ENCODE measurements at regions not wholly inside any gene's neighbourhood (a gene's known extent, or its start where the extent isn't known, plus 50 kb on each side); places are given as distances from the start of the nearest gene placed in this dataset.

- in situ Hi-C loops (cut with HindIII; ENCODE audit: low sequenced_read_pairs), result no loop called here
These were observed 928.5 kb upstream of the KCND2 start for GRCh38 chr7:119344466-119344865.

DNA sequence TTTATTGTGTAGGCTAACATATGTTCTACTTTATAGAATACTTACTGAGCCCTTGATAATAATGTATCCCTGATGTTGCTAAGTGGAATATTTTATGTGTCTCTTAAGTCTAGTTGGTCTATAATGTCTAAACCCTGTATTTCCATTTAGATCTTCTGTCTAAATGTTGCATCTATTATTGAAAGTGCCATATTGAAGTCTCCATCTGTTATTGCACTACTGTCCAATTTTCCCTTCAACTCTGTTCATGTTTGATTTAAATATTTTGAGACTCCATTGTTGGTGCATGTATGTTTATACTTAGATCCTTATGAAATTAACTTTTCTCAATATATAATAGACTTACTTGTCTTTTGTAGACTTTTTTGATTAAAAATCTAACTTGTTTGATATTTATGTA, 924.5 kb upstream of the KCND2 start:
- in situ Hi-C loops (cut with HindIII; ENCODE audit: low sequenced_read_pairs), result no loop called here

DNA sequence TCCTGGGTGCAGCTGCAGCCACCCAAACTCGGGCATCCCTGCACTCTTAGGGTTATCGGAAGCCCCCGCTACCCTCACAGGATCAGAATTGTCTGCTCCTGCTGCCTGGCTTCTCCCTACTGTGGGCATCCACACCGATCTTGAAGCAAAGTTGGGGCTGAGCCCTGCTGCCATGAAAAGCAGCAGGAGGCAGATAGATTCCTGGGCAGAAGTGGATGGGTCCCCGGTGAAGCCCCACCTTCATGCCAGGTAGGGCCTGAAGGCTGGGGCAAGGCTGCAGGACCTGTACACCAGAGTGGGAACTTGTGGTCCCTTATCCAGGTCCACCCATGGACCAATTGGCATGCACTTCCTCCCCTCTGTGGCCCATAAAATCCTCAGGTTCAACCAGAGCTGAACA, 922.6 kb upstream of the KCND2 start:
- in situ Hi-C loops (cut with HindIII; ENCODE audit: low sequenced_read_pairs), result no loop called here

- in situ Hi-C loops (cut with HindIII; ENCODE audit: low sequenced_read_pairs), result no loop called here
These were observed 921.7 kb upstream of the KCND2 start for GRCh38 chr7:119351320-119351719.

- in situ Hi-C loops (cut with HindIII; ENCODE audit: low sequenced_read_pairs), result no loop called here
These were observed 898.5 kb upstream of the KCND2 start for GRCh38 chr7:119374436-119374835.

DNA sequence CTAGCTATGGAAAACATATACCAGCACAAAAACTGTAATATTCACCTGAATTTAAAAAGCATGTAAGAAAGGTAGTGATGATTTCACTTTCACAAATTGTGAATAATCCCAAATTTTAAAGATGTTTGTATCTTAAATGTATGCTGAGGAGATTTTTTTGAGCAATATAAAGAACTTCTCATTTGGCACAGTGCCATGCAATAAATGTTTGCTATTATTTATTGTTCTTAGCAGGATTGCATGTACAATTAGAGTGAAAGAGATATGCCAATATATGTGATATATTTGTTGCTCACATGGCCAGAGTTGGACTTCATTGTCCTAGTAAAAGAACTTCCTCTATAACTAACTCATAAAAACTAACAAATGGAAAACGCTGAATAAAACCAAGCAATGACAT, 895.1 kb upstream of the KCND2 start:
- in situ Hi-C loops (cut with HindIII; ENCODE audit: low sequenced_read_pairs), result no loop called here

DNA sequence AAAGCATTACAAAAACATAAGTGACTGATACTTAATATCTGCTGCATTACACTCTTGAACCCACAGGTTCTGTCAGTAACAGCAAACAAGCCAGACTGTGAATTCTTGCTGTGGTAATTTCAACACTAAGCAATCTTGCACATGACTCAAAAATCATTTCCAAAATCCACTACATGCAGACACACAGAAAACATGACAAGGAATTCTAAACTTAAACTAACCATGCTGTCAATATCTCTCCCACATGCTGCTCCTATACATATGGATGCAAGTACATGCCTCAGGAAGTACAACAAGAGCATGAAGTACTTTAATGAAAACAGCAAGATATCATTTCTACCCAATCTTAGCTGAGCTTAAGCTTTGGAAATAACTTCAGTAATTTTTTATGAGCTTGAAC, 890.2 kb upstream of the KCND2 start:
- in situ Hi-C loops (cut with HindIII; ENCODE audit: low sequenced_read_pairs), result loop anchor here (5.0 kb wide), 1 partner anchor 40 kb away; no protein-coding TSS in a partner anchor

DNA sequence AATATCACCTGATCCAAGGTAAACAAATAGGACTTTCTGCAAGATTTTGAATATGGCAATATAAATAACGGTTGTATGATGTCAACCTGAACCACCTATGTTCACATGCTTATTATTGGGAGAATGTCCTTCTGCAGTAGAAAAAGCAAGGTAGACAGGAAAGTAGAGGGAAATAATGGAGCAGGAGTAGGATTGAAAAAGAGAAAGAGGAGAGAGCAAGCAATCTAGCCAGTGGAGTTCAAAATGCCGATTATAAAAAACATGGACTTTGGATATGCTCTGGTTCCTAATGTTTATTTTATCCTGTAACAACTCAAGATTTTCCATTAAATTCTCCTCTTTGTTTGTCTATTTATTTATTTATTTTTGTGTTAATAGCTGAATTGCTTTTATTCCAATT, 878.0 kb upstream of the KCND2 start:
- in situ Hi-C loops (cut with HindIII; ENCODE audit: low sequenced_read_pairs), result no loop called here

DNA sequence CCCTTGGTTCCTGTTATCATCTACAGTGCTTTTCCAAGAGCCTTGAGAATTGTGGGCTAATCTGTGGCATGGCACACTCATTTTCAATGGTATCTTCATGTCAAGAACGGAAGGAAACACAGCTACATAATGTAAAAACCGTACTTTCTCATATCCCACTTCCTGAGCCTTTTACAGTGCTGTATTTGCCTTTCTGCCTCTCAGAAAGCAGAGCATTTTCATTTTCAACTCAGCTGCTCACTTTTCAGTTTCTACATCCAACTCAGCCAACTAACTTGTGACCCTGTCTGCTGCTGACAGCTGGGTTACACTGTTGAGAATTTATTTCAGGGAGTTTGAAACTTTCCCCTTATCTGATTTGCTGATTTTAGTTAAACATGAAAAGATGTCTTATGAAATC, 875.8 kb upstream of the KCND2 start:
- in situ Hi-C loops (cut with HindIII; ENCODE audit: low sequenced_read_pairs), result no loop called here

GRCh38 chr7:119408596-119408995, 864.4 kb upstream of the KCND2 start:
- in situ Hi-C loops (cut with HindIII; ENCODE audit: low sequenced_read_pairs), result no loop called here

DNA sequence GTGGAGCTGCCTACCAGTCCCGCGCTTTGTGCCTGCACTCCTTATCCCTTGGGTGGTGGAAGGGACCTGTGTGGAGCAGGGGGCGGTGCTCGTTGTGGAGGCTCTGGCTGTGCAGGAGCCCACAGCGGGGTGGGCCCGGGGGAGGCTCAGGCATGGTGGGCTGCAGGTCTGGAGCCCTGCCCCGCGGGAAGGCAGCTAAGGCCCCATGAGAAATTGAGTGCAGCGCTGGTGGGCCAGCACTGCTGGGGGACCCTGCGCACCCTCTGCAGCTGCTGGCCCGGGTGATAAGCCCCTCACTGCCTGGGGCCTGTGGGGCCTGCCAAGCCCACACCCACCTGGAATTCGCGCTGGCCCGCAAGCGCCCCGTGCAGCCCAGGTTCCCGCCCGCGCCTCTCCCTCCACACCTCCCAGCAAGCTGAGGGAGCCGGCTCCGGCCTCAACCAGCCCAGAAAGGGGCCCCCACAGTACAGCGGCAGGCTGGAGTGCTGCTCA, 859.6 kb upstream of the KCND2 start:
- in situ Hi-C loops (cut with HindIII; ENCODE audit: low sequenced_read_pairs), result no loop called here

GRCh38 chr7:119415682-119416081, 857.3 kb upstream of the KCND2 start:
- in situ Hi-C loops (cut with HindIII; ENCODE audit: low sequenced_read_pairs), result no loop called here

DNA sequence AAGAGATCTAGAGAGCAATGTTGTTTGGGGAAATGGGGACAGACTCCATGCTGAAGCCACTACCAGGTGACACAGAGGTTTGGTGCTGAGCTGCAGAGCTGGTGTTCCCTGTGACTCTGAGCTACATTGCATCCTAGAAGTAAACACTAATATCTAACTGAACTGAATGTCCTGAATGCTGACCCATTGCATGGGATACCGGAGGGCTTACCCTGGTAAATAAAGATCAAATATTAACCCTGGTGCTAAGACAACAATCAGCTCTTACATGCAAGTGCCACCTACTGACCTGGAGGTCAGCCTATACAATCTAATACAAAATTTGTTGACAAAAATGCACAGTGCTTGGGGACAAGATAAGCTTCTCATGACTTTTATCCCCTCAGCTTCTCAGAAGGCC, 851.3 kb upstream of the KCND2 start:
- in situ Hi-C loops (cut with HindIII; ENCODE audit: low sequenced_read_pairs), result loop anchor here (5.0 kb wide), 1 partner anchor 39 kb away; no protein-coding TSS in a partner anchor

DNA sequence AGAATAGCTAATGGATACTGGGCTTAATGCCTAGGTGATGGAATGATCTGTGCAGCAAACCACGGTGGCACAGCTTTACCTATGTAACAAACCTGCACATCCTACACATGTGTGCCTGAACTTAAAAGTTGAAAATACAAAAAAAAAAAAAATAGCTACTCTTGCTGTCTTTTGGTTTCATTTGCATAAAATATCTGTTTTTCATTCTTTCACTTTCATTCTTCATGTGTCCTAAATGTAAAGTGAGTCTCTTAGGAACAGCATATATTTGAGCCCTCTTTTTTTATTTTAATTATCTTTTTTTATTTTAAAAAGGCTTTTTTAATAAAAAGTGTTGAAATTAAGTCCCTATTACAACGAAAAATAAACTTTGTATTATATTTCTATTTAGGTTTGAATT, 836.1 kb upstream of the KCND2 start:
- in situ Hi-C loops (cut with HindIII; ENCODE audit: low sequenced_read_pairs), result no loop called here

GRCh38 chr7:119438315-119438714, 834.7 kb upstream of the KCND2 start:
- in situ Hi-C loops (cut with HindIII; ENCODE audit: low sequenced_read_pairs), result no loop called here

DNA sequence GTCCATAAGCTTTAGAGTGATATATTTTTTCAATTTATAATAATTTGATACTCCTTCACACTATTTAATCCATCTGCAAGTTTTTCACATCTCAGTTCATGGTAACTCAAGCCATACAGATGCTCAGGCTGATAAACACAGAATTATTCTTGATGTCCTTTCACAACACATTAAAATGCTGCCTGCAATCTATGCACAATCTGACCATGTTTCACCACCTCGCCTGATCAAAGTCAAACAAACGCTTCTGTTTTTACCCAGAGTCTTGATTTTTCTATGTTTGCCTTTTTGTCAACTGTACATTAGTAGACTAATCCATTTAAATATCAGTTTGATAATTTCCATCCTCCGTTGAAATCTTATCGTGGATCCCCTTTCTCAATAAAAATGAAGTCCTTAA, 833.8 kb upstream of the KCND2 start:
- in situ Hi-C loops (cut with HindIII; ENCODE audit: low sequenced_read_pairs), result no loop called here

DNA sequence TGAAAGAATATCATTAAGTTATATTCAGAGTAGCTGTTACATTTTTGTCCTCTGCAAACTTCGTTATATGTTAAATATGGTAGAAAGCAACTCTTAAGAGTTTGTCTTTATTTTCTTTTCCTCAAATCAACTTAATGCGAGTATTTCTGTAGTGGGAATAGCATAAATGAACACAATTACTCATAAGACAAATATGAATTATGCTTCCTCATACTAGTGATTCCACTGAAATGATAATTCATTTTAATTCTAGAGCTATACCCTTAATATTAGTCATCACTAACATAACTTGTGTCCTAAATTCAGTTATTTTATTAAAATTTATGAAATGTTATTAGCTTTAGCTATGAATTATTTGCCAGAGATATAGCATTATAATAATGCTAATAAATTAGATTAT, 820.6 kb upstream of the KCND2 start:
- in situ Hi-C loops (cut with HindIII; ENCODE audit: low sequenced_read_pairs), result no loop called here

GRCh38 chr7:119465798-119466305, 807.1 kb upstream of the KCND2 start:
- in situ Hi-C loops (cut with HindIII; ENCODE audit: low sequenced_read_pairs), result no loop called here

GRCh38 chr7:119472408-119473038, 800.5 kb upstream of the KCND2 start:
- in situ Hi-C loops (cut with HindIII; ENCODE audit: low sequenced_read_pairs), result no loop called here

- in situ Hi-C loops (cut with HindIII; ENCODE audit: low sequenced_read_pairs), result no loop called here
These were observed 790.8 kb upstream of the KCND2 start for GRCh38 chr7:119482209-119482608.

DNA sequence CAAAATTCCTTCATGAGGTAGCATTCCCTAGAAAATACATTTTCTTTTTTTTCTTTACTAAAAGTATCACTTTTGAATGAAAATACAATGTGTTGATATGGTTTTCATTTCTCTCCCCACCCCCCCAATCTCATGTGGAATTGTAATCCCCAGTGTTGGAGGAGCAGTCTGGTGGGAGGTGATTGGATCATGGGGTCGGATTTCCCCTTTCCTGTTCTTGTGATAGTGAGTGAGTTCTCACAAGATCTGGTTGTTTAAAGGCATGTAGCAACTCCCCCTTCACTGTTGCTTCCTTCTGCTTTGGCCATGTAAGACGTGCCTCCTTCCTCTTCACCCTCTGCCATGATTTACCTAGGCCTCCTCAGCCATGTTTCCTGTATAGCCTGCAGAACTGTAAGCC, 790.3 kb upstream of the KCND2 start:
- in situ Hi-C loops (cut with HindIII; ENCODE audit: low sequenced_read_pairs), result no loop called here

DNA sequence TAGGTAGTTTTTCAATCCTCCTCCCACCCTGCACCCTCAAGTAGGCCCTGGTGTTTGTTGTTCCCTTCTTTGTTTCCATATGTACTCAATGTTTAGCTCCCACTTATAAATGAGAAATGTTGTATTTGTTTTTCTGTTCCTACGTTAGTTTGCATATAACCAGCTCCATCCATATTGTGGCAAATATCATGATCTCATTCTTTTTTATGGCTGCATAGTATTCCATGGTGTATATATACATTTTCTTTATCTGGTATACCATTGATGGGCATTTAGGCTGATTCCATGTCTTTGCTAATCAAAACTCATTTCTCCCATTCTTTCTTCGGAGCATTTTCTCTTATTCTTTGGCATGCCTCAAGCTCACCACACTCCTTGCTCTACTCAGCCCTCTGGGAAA, 789.6 kb upstream of the KCND2 start:
- in situ Hi-C loops (cut with HindIII; ENCODE audit: low sequenced_read_pairs), result no loop called here

- in situ Hi-C loops (cut with HindIII; ENCODE audit: low sequenced_read_pairs), result no loop called here
These were observed 758.6 kb upstream of the KCND2 start for GRCh38 chr7:119514326-119514725.
